IMR-90 (cell line): ENCODE measurements at regions not wholly inside any gene's neighbourhood (a gene's known extent, or its start where the extent isn't known, plus 50 kb on each side); places are given as distances from the start of the nearest gene placed in this dataset.

Source experiments
- CTCF ChIP-seq: conservative IDR thresholded peaks from 2 replicates; pipeline ENCODE4 v1.5.1; 2012; ENCODE audit warnings: mild to moderate bottlenecking, low read depth, low read length, improper control_type of control experiment
- MAZ ChIP-seq: IDR thresholded peaks from 2 replicates; pipeline ENCODE4 v1.6.1; 2012; ENCODE audit warnings: low read depth, mild to moderate bottlenecking, low read length, improper control_type of control experiment, moderate library complexity, borderline replicate concordance
- NFE2L2 ChIP-seq: fragments of 150-350 bp; IDR thresholded peaks from 2 replicates; pipeline ENCODE4 v1.6.1; 2016; ENCODE audit warnings: low read depth, mild to moderate bottlenecking, low read length
- POLR2A ChIP-seq: IDR thresholded peaks from 2 replicates; pipeline ENCODE4 v1.6.1; 2012; ENCODE audit warnings: mild to moderate bottlenecking, low read depth, low read length
- RAD21 ChIP-seq: IDR thresholded peaks from 2 replicates; pipeline ENCODE4 v1.6.1; 2012; ENCODE audit warnings: low read length, improper control_type of control experiment
- RFX5 ChIP-seq: IDR thresholded peaks from 2 replicates; pipeline ENCODE4 v1.8.0; 2012; ENCODE audit warnings: low read depth, mild to moderate bottlenecking, low read length, moderate library complexity

GRCh38 chr11:39971938-39972337, 1487.5 kb downstream of the LRRC4C start:
- TF ChIP-seq CTCF: no peak
- TF ChIP-seq RFX5: no peak
- TF ChIP-seq POLR2A: no peak
- no peak for TF ChIP-seq NFE2L2
- TF ChIP-seq RAD21: no peak
- TF ChIP-seq MAZ: no peak
